MCF 10A (cell line): ENCODE measurements at regions not wholly inside any gene's neighbourhood (a gene's known extent, or its start where the extent isn't known, plus 50 kb on each side); places are given as distances from the start of the nearest gene placed in this dataset.

Experiments
- BruUV-seq: library from RNA; stranded (reverse); fragments of 400-500 nt; replicated peaks from 2 replicates; lab custom pipeline; 2021; lab: Mats Ljungman, UMichigan
- CTCF ChIA-PET: fragments of 300-600 bp; sonication (Branson Sonifier 250); formaldehyde crosslinking; extraction: SDS; loops from one replicate; lab custom pipeline; 2021; ENCODE audit warnings: antibody characterized with exemption, inconsistent platforms; lab: Yijun Ruan, JAX
- POLR2A ChIA-PET: fragments of 300-600, 350-650 bp; sonication (Branson Sonifier 250); formaldehyde crosslinking; extraction: SDS; loops from one replicate; lab custom pipeline; 2020; ENCODE audit warnings: antibody characterized with exemption, inconsistent platforms; lab: Yijun Ruan, JAX
- DNase-seq: peaks from one replicate; pipeline ENCODE4 v3.0.0-alpha.2; 2018; ENCODE audit not compliant: unreplicated experiment
- H3K27ac Mint-ChIP-seq: one replicate; pipeline ENCODE4 v1.8.0; 2022; ENCODE audit warnings: mild to moderate bottlenecking, low read depth, mixed read lengths; ENCODE audit not compliant: unreplicated experiment
- H3K27me3 Mint-ChIP-seq: one replicate; pipeline ENCODE4 v1.8.0; 2022; ENCODE audit warnings: mixed read lengths; ENCODE audit not compliant: insufficient read depth, unreplicated experiment
- H3K36me3 Mint-ChIP-seq: one replicate; pipeline ENCODE4 v1.8.0; 2022; ENCODE audit warnings: mild to moderate bottlenecking, moderate library complexity, mixed read lengths; ENCODE audit not compliant: insufficient read depth, unreplicated experiment
- H3K4me1 Mint-ChIP-seq: one replicate; pipeline ENCODE4 v1.8.0; 2022; ENCODE audit warnings: mixed read lengths; ENCODE audit not compliant: insufficient read depth, unreplicated experiment
- H3K4me3 Mint-ChIP-seq: one replicate; pipeline ENCODE4 v1.8.0; 2022; ENCODE audit warnings: mild to moderate bottlenecking, moderate library complexity, mixed read lengths; ENCODE audit not compliant: unreplicated experiment
- H3K9me3 Mint-ChIP-seq: one replicate; pipeline ENCODE4 v1.8.0; 2022; ENCODE audit warnings: mixed read lengths; ENCODE audit not compliant: unreplicated experiment
- CTCF ChIP-seq: fragments of 200-600 bp; IDR thresholded peaks from one replicate; pipeline ENCODE4 v1.8.0; 2022; ENCODE audit warnings: antibody characterized with exemption, mild to moderate bottlenecking; ENCODE audit not compliant: unreplicated experiment
- intact Hi-C: fragments of 100-400 bp; cut with micrococcal nuclease; formaldehyde crosslinking; loops from 2 replicates; pipeline ENCODE4 v1.14.1; 2022

DNA sequence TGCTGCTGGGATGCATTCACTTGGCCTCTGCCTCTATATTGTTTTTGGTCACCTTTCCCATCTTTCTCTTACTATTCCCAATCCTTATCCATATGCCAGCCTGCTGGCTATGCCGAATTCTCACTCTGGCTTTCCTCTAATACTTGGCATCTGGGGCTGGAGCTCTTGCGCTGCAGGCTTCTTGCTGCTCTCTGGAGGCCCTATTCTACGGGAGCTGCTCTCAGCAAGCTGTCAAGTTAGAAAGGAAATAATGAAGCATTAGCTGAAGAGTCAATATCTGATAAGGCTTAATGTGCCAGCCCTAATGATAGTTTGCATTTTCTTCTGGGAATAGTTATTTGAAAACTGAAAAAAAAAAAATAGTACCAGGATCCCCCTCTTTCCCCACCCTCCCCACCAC, 125.3 kb upstream of the CYYR1 start:
- DNase-seq: no peak
- Mint-ChIP-seq H3K27ac (no peak overlapping the region), H3K4me1 (no peaks in the 10 kb centered on the region), H3K4me3 (no peak overlapping the region), H3K36me3 (no peaks in the 10 kb centered on the region), H3K27me3 (no peaks in the 10 kb centered on the region), H3K9me3 (no peaks in the 10 kb centered on the region)
- BruUV-seq: no TSS peak
- no peak for TF ChIP-seq CTCF
- POLR2A ChIA-PET: no interaction called here
- intact Hi-C loops: no loop called here
- CTCF ChIA-PET: no interaction called here

- no TSS peak for BruUV-seq
- no peaks in the 10 kb centered on the region for H3K4me1 Mint-ChIP-seq
- H3K4me3 Mint-ChIP-seq: no peak overlapping the region
Observed at GRCh38 chr21:26691416-26691815, 118.3 kb upstream of the CYYR1 start.

GRCh38 chr21:26686705-26687104, 113.6 kb upstream of the CYYR1 start:
- ChIA-PET CTCF (interaction anchor here (1.2 kb wide), 1 partner anchor 513 kb away, joined by 3 read pairs; no protein-coding TSS in a partner anchor), POLR2A (no interaction called here)
- intact Hi-C loops: no loop called here
- no TSS peak for BruUV-seq
- no peak for TF ChIP-seq CTCF
- Mint-ChIP-seq H3K27me3 (no peaks in the 10 kb centered on the region), H3K36me3 (no peaks in the 10 kb centered on the region), H3K9me3 (no peaks in the 10 kb centered on the region), H3K4me3 (no peak overlapping the region), H3K4me1 (no peaks in the 10 kb centered on the region), H3K27ac (no peak overlapping the region)
- DNase-seq: no peak

More at GRCh38 chr21:26691416-26691815, 118.3 kb upstream of the CYYR1 start:
- H3K36me3 Mint-ChIP-seq: no peaks in the 10 kb centered on the region
- no peak for DNase-seq
- intact Hi-C loops: no loop called here
- ChIA-PET POLR2A (interaction anchor here (0.6 kb wide), 1 partner anchor 907 kb away, joined by 3 read pairs; no protein-coding TSS in a partner anchor), CTCF (interaction anchor here (0.7 to 1.4 kb wide), 4 partner anchors 17 to 92 kb away, joined by 3 to 6 read pairs (median 3); no protein-coding TSS in a partner anchor)
- H3K9me3 Mint-ChIP-seq: no peaks in the 10 kb centered on the region
- no peak overlapping the region for H3K27ac Mint-ChIP-seq
- no peaks in the 10 kb centered on the region for H3K27me3 Mint-ChIP-seq
- TF ChIP-seq CTCF: no peak

DNA sequence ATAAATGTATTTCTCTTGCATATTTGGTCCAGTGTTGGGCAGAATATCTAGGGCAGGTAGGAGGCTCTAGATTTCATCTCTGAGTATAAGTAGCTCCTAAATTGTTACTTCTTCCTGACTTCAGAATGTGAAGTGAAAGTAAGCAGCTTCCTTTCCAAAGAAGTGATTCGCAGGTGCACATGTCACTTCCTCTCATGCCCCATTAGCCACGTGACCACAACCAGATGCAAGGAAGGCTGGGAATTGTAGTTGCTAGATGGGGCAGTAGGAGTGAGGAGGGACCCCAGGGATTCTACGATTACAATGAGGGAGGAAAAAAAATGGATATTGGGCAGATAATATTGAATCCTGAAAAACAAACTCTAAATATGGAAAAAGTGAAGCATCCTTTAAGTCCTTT, 113.2 kb upstream of the CYYR1 start:
- no peak for TF ChIP-seq CTCF
- ChIA-PET CTCF (interaction anchor here (0.5 to 1.2 kb wide), 2 partner anchors 308 to 513 kb away, joined by 3 read pairs; no protein-coding TSS in a partner anchor), POLR2A (interaction anchor here (0.7 kb wide), 1 partner anchor 178 kb away, joined by 3 read pairs; no protein-coding TSS in a partner anchor)
- intact Hi-C loops: no loop called here
- no peaks in the 10 kb centered on the region for H3K9me3 Mint-ChIP-seq
- H3K4me3 Mint-ChIP-seq: no peak overlapping the region
- H3K4me1 Mint-ChIP-seq: no peaks in the 10 kb centered on the region
- no peaks in the 10 kb centered on the region for H3K36me3 Mint-ChIP-seq
- peak; percentile 28 for DNase-seq
- H3K27me3 Mint-ChIP-seq: no peaks in the 10 kb centered on the region
- BruUV-seq: no TSS peak
- no peak overlapping the region for H3K27ac Mint-ChIP-seq
